Fibroblast of lung (primary cell): ENCODE measurements at regions not wholly inside any gene's neighbourhood (a gene's known extent, or its start where the extent isn't known, plus 50 kb on each side); places are given as distances from the start of the nearest gene placed in this dataset.

ENCODE experiments used
- DNase-seq, 2 donors: peaks; one replicate each; pipeline versions ENCODE4 v3.0.0 to v3.0.0-alpha.2; 2010; ENCODE audit warnings: low read depth in 2 of 2
- H2AFZ ChIP-seq: 2 replicates; pipeline ENCODE4 v1.5.1; 2012; ENCODE audit warnings: low read length, control low read depth, inconsistent platforms
- H3K27ac ChIP-seq: 2 replicates; pipeline ENCODE4 v1.5.1; 2011; ENCODE audit warnings: low read length, control low read depth; ENCODE audit not compliant: insufficient read depth
- H3K27me3 ChIP-seq: 2 replicates; pipeline ENCODE4 v1.5.1; 2011; ENCODE audit warnings: mild to moderate bottlenecking, low read length; ENCODE audit not compliant: control insufficient read depth, insufficient read depth
- H3K36me3 ChIP-seq: 2 replicates; pipeline ENCODE4 v1.5.1; 2011; ENCODE audit warnings: low read length; ENCODE audit not compliant: control insufficient read depth, insufficient read depth
- H3K4me1 ChIP-seq: 2 replicates; pipeline ENCODE4 v1.5.1; 2011; ENCODE audit warnings: low read length; ENCODE audit not compliant: control insufficient read depth, insufficient read depth; ENCODE audit errors: extremely low read depth
- H3K4me2 ChIP-seq: 2 replicates; pipeline ENCODE4 v1.5.1; 2011; ENCODE audit warnings: low read length, control low read depth; ENCODE audit not compliant: insufficient read depth; ENCODE audit errors: extremely low read depth
- H3K4me3 ChIP-seq, 4 experiments: fragments of 200-600 bp in 1 of 4; sonication (generic) in 1 of 4; replicated peaks in 1 of 4; 2 replicates each; pipeline ENCODE4 v1.5.1; 2011 to 2016; ENCODE audit warnings: low read length in 4 of 4, low read depth in 3 of 4, mild to moderate bottlenecking in 3 of 4, control low read depth in 2 of 4, inconsistent platforms in 1 of 4, mixed read lengths in 1 of 4; ENCODE audit not compliant: insufficient read depth in 1 of 4; ENCODE audit errors: control extremely low read depth in 1 of 4
- H3K79me2 ChIP-seq: 2 replicates; pipeline ENCODE4 v1.5.1; 2012; ENCODE audit warnings: mild to moderate bottlenecking, low read length, inconsistent platforms; ENCODE audit not compliant: control insufficient read depth, insufficient read depth
- H3K9ac ChIP-seq: 2 replicates; pipeline ENCODE4 v1.5.1; 2011; ENCODE audit warnings: mild to moderate bottlenecking, low read length, control low read depth; ENCODE audit not compliant: insufficient read depth
- H3K9me3 ChIP-seq: 2 replicates; pipeline ENCODE4 v1.5.1; 2012; ENCODE audit warnings: low read depth, low read length; ENCODE audit not compliant: control insufficient read depth, insufficient read depth
- H4K20me1 ChIP-seq: 2 replicates; pipeline ENCODE4 v1.5.1; 2011; ENCODE audit warnings: low read length; ENCODE audit not compliant: control insufficient read depth, insufficient read depth; ENCODE audit errors: extremely low read depth
- CTCF ChIP-seq, 2 donors: IDR thresholded peaks in 1 of 2; conservative IDR thresholded peaks in 1 of 2; 1 replicate in 1 of 2; 2 replicates in 1 of 2; pipeline ENCODE4 v1.5.1; 2011 to 2012; ENCODE audit warnings: low read length in 2 of 2, control low read depth in 1 of 2, inconsistent platforms in 1 of 2, low read depth in 1 of 2, mild to moderate bottlenecking in 1 of 2
- EZH2 ChIP-seq: IDR thresholded peaks from 2 replicates; pipeline ENCODE4 v1.5.1; 2012; ENCODE audit warnings: low read length, control low read depth, mild to moderate bottlenecking; ENCODE audit errors: missing control alignments

GRCh38 chr19:13712767-13713201 lies 51.5 kb upstream of the MRI1 start:
- no peaks in the 10 kb centered on the region for H3K9me3 ChIP-seq
- no peak overlapping the region for H2AFZ ChIP-seq
- DNase-seq, result peak in 1 of 2 donors; percentile 56
- no peaks in the 10 kb centered on the region for H3K4me1 ChIP-seq
- TF ChIP-seq EZH2 (no peak), CTCF (conservative IDR thresholded peaks at IDR 0.05 in 1 of 2, IDR thresholded peaks at IDR 0.05 in 1 of 2; ENCODE audit: low read depth in 1 of 2, low read length in 2 of 2) (no peak)
- no peak overlapping the region for H3K4me3 ChIP-seq
- H3K27me3 ChIP-seq, result peaks cover 4% of the 10 kb centered on the region
- no peak overlapping the region for H3K4me2 ChIP-seq
- no peaks in the 10 kb centered on the region for H4K20me1 ChIP-seq
- H3K36me3 ChIP-seq, result no peaks in the 10 kb centered on the region
- no peak overlapping the region for H3K27ac ChIP-seq
- H3K9ac ChIP-seq, result no peak overlapping the region
- no peaks in the 10 kb centered on the region for H3K79me2 ChIP-seq

GRCh38 chr19:13707915-13708314 lies 56.4 kb upstream of the MRI1 start:
- no peaks in the 10 kb centered on the region for H3K9me3 ChIP-seq
- no peaks in the 10 kb centered on the region for H3K36me3 ChIP-seq
- H3K27ac ChIP-seq, result no peak overlapping the region
- no peak overlapping the region for H3K4me3 ChIP-seq
- TF ChIP-seq CTCF (conservative IDR thresholded peaks at IDR 0.05 in 1 of 2, IDR thresholded peaks at IDR 0.05 in 1 of 2; ENCODE audit: low read depth in 1 of 2, low read length in 2 of 2), result no peak
- no peak for TF ChIP-seq EZH2
- DNase-seq, result peak; percentile 19 to 79
- no peaks in the 10 kb centered on the region for H3K4me1 ChIP-seq
- H4K20me1 ChIP-seq, result no peaks in the 10 kb centered on the region
- no peak overlapping the region for H3K4me2 ChIP-seq
- no peaks in the 10 kb centered on the region for H3K79me2 ChIP-seq
- H3K9ac ChIP-seq, result no peak overlapping the region
- H3K27me3 ChIP-seq, result peaks cover 4% of the 10 kb centered on the region
- H2AFZ ChIP-seq, result no peak overlapping the region

GRCh38 chr19:13705928-13706447 lies 58.3 kb upstream of the MRI1 start:
- no peaks in the 10 kb centered on the region for H4K20me1 ChIP-seq
- no peak overlapping the region for H3K4me3 ChIP-seq
- no peak for DNase-seq
- no peaks in the 10 kb centered on the region for H3K9me3 ChIP-seq
- no peaks in the 10 kb centered on the region for H3K36me3 ChIP-seq
- no peaks in the 10 kb centered on the region for H3K27me3 ChIP-seq
- H3K4me2 ChIP-seq, result no peak overlapping the region
- no peaks in the 10 kb centered on the region for H3K79me2 ChIP-seq
- H3K9ac ChIP-seq, result no peak overlapping the region
- no peaks in the 10 kb centered on the region for H3K4me1 ChIP-seq
- H3K27ac ChIP-seq, result no peak overlapping the region
- TF ChIP-seq EZH2, result no peak
- no peak overlapping the region for H2AFZ ChIP-seq
